ENCODE measurements at regions not wholly inside any gene's neighbourhood (a gene's known extent, or its start where the extent isn't known, plus 50 kb on each side); places are given as distances from the start of the nearest gene placed in this dataset.

- peak overlapping the region; percentile 63; the same call in 1 of the 2 replicates for H2AFZ ChIP-seq (ENCODE audit: low read length)
- no peaks in the 10 kb centered on the region for H3K27me3 ChIP-seq (ENCODE audit: insufficient read depth, low read length)
- TF ChIP-seq CTCF (IDR thresholded peaks at IDR 0.05; ENCODE audit: low read length) = no peak
- TF ChIP-seq EZH2 (IDR thresholded peaks at IDR 0.05; ENCODE audit: borderline replicate concordance, low read length) = no peak
- H3K27ac ChIP-seq (ENCODE audit: low read depth, low read length, poor library complexity, severe bottlenecking) = peak overlapping the region; percentile 87
- peak overlapping the region; percentile 27 for H3K4me3 ChIP-seq (ENCODE audit: low read depth, low read length, poor library complexity, severe bottlenecking)
- no peaks in the 10 kb centered on the region for H3K9me3 ChIP-seq (ENCODE audit: low read length)
- H3K4me2 ChIP-seq (ENCODE audit: low read length) = peak overlapping the region; percentile 56
- H3K9ac ChIP-seq (ENCODE audit: low read length) = no peak overlapping the region
- H3K36me3 ChIP-seq (ENCODE audit: insufficient read depth, low read length) = no peaks in the 10 kb centered on the region
- H4K20me1 ChIP-seq (ENCODE audit: insufficient read depth, low read length) = no peaks in the 10 kb centered on the region
- no peaks in the 10 kb centered on the region for H3K9me2 ChIP-seq (ENCODE audit: low read depth, low read length)
- peaks cover 30% of the 10 kb centered on the region for H3K4me1 ChIP-seq (ENCODE audit: insufficient read depth, low read length, severe bottlenecking)
- H3K79me2 ChIP-seq (ENCODE audit: insufficient read depth, low read length) = no peaks in the 10 kb centered on the region
- H3F3A ChIP-seq (ENCODE audit: insufficient read depth, low read length) = no peaks in the 10 kb centered on the region
These were observed 1849.7 kb downstream of the PCDH7 start for GRCh38 chr4:32569861-32570260.

GRCh38 chr4:32572366-32572765 lies 1852.2 kb downstream of the PCDH7 start:
- no peaks in the 10 kb centered on the region for H3K9me2 ChIP-seq (ENCODE audit: low read depth, low read length)
- H3K27ac ChIP-seq (ENCODE audit: low read depth, low read length, poor library complexity, severe bottlenecking) = no peak overlapping the region
- no peak overlapping the region for H3K4me3 ChIP-seq (ENCODE audit: low read depth, low read length, poor library complexity, severe bottlenecking)
- H3K27me3 ChIP-seq (ENCODE audit: insufficient read depth, low read length) = no peaks in the 10 kb centered on the region
- H4K20me1 ChIP-seq (ENCODE audit: insufficient read depth, low read length) = no peaks in the 10 kb centered on the region
- H3K4me1 ChIP-seq (ENCODE audit: insufficient read depth, low read length, severe bottlenecking) = peaks cover 22% of the 10 kb centered on the region
- H2AFZ ChIP-seq (ENCODE audit: low read length) = no peak overlapping the region
- H3K9ac ChIP-seq (ENCODE audit: low read length) = no peak overlapping the region
- no peak overlapping the region for H3K4me2 ChIP-seq (ENCODE audit: low read length)
- no peaks in the 10 kb centered on the region for H3K79me2 ChIP-seq (ENCODE audit: insufficient read depth, low read length)
- H3K9me3 ChIP-seq (ENCODE audit: low read length) = no peaks in the 10 kb centered on the region
- H3F3A ChIP-seq (ENCODE audit: insufficient read depth, low read length) = no peaks in the 10 kb centered on the region
- TF ChIP-seq EZH2 (IDR thresholded peaks at IDR 0.05; ENCODE audit: borderline replicate concordance, low read length) (no peak), CTCF (IDR thresholded peaks at IDR 0.05; ENCODE audit: low read length) (no peak)
- H3K36me3 ChIP-seq (ENCODE audit: insufficient read depth, low read length) = no peaks in the 10 kb centered on the region

GRCh38 chr4:32574803-32575202 lies 1854.6 kb downstream of the PCDH7 start:
- TF ChIP-seq EZH2 (IDR thresholded peaks at IDR 0.05; ENCODE audit: borderline replicate concordance, low read length) (no peak), CTCF (IDR thresholded peaks at IDR 0.05; ENCODE audit: low read length) (no peak)

More at GRCh38 chr4:32574803-32575202, 1854.6 kb downstream of the PCDH7 start:
- Histone ChIP-seq H3K4me2 (ENCODE audit: low read length) (no peak overlapping the region), H3K4me1 (ENCODE audit: insufficient read depth, low read length, severe bottlenecking) (peaks cover 12% of the 10 kb centered on the region), H3K27ac (ENCODE audit: low read depth, low read length, poor library complexity, severe bottlenecking) (no peak overlapping the region), H3K36me3 (ENCODE audit: insufficient read depth, low read length) (no peaks in the 10 kb centered on the region), H3K4me3 (ENCODE audit: low read depth, low read length, poor library complexity, severe bottlenecking) (no peak overlapping the region), H3K9me3 (ENCODE audit: low read length) (no peaks in the 10 kb centered on the region), H3K27me3 (ENCODE audit: insufficient read depth, low read length) (no peaks in the 10 kb centered on the region), H2AFZ (ENCODE audit: low read length) (no peak overlapping the region), H3K79me2 (ENCODE audit: insufficient read depth, low read length) (no peaks in the 10 kb centered on the region), H4K20me1 (ENCODE audit: insufficient read depth, low read length) (no peaks in the 10 kb centered on the region), H3K9me2 (ENCODE audit: low read depth, low read length) (no peaks in the 10 kb centered on the region), H3F3A (ENCODE audit: insufficient read depth, low read length) (no peaks in the 10 kb centered on the region), H3K9ac (ENCODE audit: low read length) (no peak overlapping the region)

All from OCI-LY1 (cell line).